Astrocyte of the spinal cord (primary cell): ENCODE measurements at regions not wholly inside any gene's neighbourhood (a gene's known extent, or its start where the extent isn't known, plus 50 kb on each side); places are given as distances from the start of the nearest gene placed in this dataset.
A peak's percentile ranks its signal among the peaks of the same experiment; 100 is the strongest.

Source experiments
- DNase-seq: peaks from one replicate; pipeline ENCODE4 v3.0.0; 2011; ENCODE audit warnings: low read depth, low spot score
- H3K4me3 ChIP-seq: 2 replicates; pipeline ENCODE4 v1.5.1; 2011; ENCODE audit warnings: low read depth, mild to moderate bottlenecking, low read length, moderate library complexity
- in situ Hi-C: cut with HindIII; loops from 2 replicates; pipeline ENCODE4 v1.10.0; 2017; ENCODE audit warnings: low sequenced_read_pairs
- TF ChIP-seq, protein P1 (sequence below): IDR thresholded peaks from 2 replicates; pipeline ENCODE4 v1.5.1; 2012; ENCODE audit warnings: low read depth, mild to moderate bottlenecking, low read length, inconsistent platforms

GRCh38 chr2:2620604-2621003 is 289.5 kb upstream of the MYT1L start:
- no peak overlapping the region for H3K4me3 ChIP-seq
- in situ Hi-C loops, result no loop called here
- TF ChIP-seq, protein P1, sequence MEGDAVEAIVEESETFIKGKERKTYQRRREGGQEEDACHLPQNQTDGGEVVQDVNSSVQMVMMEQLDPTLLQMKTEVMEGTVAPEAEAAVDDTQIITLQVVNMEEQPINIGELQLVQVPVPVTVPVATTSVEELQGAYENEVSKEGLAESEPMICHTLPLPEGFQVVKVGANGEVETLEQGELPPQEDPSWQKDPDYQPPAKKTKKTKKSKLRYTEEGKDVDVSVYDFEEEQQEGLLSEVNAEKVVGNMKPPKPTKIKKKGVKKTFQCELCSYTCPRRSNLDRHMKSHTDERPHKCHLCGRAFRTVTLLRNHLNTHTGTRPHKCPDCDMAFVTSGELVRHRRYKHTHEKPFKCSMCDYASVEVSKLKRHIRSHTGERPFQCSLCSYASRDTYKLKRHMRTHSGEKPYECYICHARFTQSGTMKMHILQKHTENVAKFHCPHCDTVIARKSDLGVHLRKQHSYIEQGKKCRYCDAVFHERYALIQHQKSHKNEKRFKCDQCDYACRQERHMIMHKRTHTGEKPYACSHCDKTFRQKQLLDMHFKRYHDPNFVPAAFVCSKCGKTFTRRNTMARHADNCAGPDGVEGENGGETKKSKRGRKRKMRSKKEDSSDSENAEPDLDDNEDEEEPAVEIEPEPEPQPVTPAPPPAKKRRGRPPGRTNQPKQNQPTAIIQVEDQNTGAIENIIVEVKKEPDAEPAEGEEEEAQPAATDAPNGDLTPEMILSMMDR, result no peak
- DNase-seq, result no peak

DNA sequence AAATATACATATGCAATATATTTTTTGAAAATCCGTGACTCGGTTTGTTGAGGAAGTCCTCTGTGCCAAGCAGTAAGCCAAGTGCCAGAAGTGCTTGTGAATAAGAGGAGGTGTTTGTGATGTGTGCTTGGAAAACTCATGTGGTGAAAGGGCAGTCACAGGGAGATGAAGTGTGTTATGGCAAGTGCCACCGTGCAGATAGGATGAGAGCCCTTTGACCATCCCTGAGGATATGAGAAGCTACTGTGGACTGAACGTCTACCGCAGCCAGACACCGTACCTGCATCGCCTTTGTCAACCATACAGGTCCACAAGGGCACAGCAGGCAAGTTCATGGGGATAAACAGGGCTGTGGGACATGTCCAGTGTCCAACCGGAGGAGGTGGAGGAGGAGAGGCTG is 288.9 kb upstream of the MYT1L start:
- H3K4me3 ChIP-seq, result no peak overlapping the region
- in situ Hi-C loops, result no loop called here
- TF ChIP-seq, protein P1, result no peak
- DNase-seq, result no peak

- in situ Hi-C loops, result no loop called here
- DNase-seq, result no peak
Observed at GRCh38 chr2:2614452-2614851, 283.4 kb upstream of the MYT1L start.

DNA sequence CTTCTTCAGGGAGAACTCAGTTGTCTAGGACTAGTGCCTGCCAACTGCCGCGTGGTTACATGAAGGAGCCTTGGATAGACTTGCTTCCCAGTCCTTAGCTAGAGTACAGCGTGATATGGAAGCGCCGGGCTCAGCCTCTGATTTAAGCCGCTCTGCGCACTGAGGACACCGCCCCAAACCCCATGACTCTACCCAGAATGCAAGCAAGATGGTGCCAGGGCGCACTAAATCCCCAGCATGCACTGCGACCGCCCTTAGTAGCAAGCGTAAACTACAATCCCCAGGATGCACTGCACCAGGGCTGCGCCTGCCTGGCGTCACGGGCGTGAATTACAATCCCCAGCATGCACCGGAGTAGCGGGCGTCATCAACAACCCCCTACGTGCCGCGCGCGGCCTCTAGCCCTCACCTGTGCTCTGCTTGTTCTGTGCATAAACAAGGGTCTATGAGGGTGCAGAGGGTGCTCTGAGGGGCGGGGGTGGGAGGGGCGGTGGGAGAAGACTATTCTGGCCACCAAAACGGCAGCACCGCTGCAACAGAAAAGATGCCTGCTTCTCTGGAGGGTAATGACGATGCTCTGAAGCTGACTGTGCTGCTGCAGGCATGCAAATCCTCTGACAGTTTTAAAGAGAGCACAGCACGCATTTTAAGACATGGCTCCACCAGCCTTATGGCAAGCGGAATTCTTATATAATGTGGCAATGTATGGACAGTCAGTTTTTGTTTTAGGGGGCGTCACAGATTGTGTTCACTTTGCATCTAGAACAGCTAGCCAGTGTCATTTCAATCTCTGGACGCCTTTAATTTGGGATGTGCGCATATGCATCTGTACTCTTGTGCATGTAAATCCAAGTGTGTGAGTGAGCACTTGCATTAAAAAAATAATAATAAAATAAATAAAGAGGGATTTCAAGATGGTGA is 282.5 kb upstream of the MYT1L start:
- TF ChIP-seq, protein P1, result no peak
- DNase-seq, result peak; percentile 89
- in situ Hi-C loops, result no loop called here
- H3K4me3 ChIP-seq, result peak overlapping the region; percentile 39

More at GRCh38 chr2:2614452-2614851, 283.4 kb upstream of the MYT1L start:
- no peak overlapping the region for H3K4me3 ChIP-seq
- TF ChIP-seq, protein P1, result no peak

DNA sequence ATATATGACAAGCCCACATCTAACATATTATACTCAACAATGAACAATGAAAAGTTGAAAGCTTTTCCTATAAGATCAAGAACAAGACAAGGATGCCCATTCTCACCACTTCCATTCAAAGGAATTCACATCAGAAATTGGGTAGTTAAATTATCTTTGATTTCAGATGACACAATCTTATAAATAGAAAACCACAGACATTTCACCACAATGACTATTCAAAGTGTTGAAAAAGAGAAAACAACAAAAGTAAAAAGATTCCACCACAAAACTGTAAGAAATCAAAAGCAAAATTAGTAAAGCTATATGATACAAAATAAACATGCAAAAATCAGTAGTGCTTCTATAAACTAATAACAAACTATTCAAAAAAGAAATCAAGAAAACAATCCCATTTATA is 279.7 kb upstream of the MYT1L start:
- TF ChIP-seq, protein P1, result no peak
- H3K4me3 ChIP-seq, result no peak overlapping the region
- in situ Hi-C loops, result no loop called here
- no peak for DNase-seq

GRCh38 chr2:2600366-2600765 is 269.3 kb upstream of the MYT1L start:
- TF ChIP-seq, protein P1, result no peak
- DNase-seq, result no peak
- in situ Hi-C loops, result no loop called here
- no peak overlapping the region for H3K4me3 ChIP-seq
